Activated T-helper 17 cell treated with anti-CD3 and anti-CD28 coated beads, Interleukin-2, amount 50 U/mL, for 72 hours (primary cell): ENCODE measurements at regions not wholly inside any gene's neighbourhood (a gene's known extent, or its start where the extent isn't known, plus 50 kb on each side); places are given as distances from the start of the nearest gene placed in this dataset.
A peak's percentile ranks its signal among the peaks of the same experiment; 100 is the strongest.

Source experiments
- ATAC-seq: fragments of 150-1000 bp; cut with Tn5 transposase; replicated peaks from 2 replicates; pipeline ENCODE4 v1.10.0; 2021; ENCODE audit warnings: mild to moderate bottlenecking, moderate library complexity
- H3K27ac Mint-ChIP-seq: one replicate; pipeline ENCODE4 v1.8.0; 2022; ENCODE audit warnings: mixed read lengths
- H3K27me3 Mint-ChIP-seq: one replicate; pipeline ENCODE4 v1.8.0; 2022; ENCODE audit warnings: mixed read lengths
- H3K36me3 Mint-ChIP-seq: one replicate; pipeline ENCODE4 v1.8.0; 2022; ENCODE audit warnings: low read depth, mild to moderate bottlenecking, mixed read lengths
- H3K4me1 Mint-ChIP-seq: one replicate; pipeline ENCODE4 v1.8.0; 2022; ENCODE audit warnings: mixed read lengths
- H3K4me3 Mint-ChIP-seq: one replicate; pipeline ENCODE4 v1.8.0; 2022; ENCODE audit warnings: mild to moderate bottlenecking, mixed read lengths
- H3K9me3 Mint-ChIP-seq: one replicate; pipeline ENCODE4 v1.8.0; 2022; ENCODE audit warnings: mixed read lengths

GRCh38 chr3:54040476-54040875 is 81.9 kb upstream of the CACNA2D3 start:
- no peak overlapping the region for H3K27ac Mint-ChIP-seq
- no peak for ATAC-seq
- H3K4me3 Mint-ChIP-seq, result no peak overlapping the region
- H3K36me3 Mint-ChIP-seq, result no peaks in the 10 kb centered on the region
- H3K4me1 Mint-ChIP-seq, result no peaks in the 10 kb centered on the region
- peaks cover 4% of the 10 kb centered on the region for H3K27me3 Mint-ChIP-seq
- no peaks in the 10 kb centered on the region for H3K9me3 Mint-ChIP-seq

DNA sequence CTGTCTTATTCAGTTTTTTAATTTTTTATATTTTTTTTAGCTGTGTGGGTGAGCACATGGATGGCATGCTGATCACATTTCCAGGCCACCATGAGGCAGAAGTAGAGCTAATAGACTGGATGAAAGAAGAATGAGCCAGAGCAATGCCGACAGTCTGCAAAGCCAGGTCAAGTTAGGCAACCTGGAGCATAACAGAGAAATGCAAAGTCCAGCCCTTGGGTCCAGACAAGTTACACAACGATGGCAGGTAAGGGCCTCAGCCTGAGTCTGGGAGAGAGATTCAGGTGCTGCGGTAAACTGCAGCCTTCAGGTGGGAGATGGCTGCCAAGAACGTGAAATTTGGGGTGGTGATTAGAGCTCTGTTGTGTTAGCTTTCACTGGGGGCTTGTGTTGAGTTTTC is 84.0 kb upstream of the CACNA2D3 start:
- H3K4me1 Mint-ChIP-seq, result no peaks in the 10 kb centered on the region

GRCh38 chr3:54036543-54036942 is 85.8 kb upstream of the CACNA2D3 start:
- Mint-ChIP-seq H3K4me1 (no peaks in the 10 kb centered on the region), H3K36me3 (no peaks in the 10 kb centered on the region), H3K27me3 (peaks cover 3% of the 10 kb centered on the region), H3K27ac (no peak overlapping the region), H3K9me3 (no peaks in the 10 kb centered on the region), H3K4me3 (no peak overlapping the region)
- no peak for ATAC-seq

More for the DNA sequence above, 84.0 kb upstream of the CACNA2D3 start:
- H3K4me3 Mint-ChIP-seq, result no peak overlapping the region
- peaks cover 3% of the 10 kb centered on the region for H3K27me3 Mint-ChIP-seq
- H3K36me3 Mint-ChIP-seq, result no peaks in the 10 kb centered on the region
- H3K9me3 Mint-ChIP-seq, result no peaks in the 10 kb centered on the region
- H3K27ac Mint-ChIP-seq, result no peak overlapping the region
- no peak for ATAC-seq

GRCh38 chr3:54034971-54035370 is 87.4 kb upstream of the CACNA2D3 start:
- peaks cover 3% of the 10 kb centered on the region for H3K27me3 Mint-ChIP-seq
- no peak overlapping the region for H3K4me3 Mint-ChIP-seq
- no peaks in the 10 kb centered on the region for H3K4me1 Mint-ChIP-seq
- no peaks in the 10 kb centered on the region for H3K36me3 Mint-ChIP-seq
- no peaks in the 10 kb centered on the region for H3K9me3 Mint-ChIP-seq
- peak; percentile 46 for ATAC-seq
- H3K27ac Mint-ChIP-seq, result no peak overlapping the region

- H3K4me3 Mint-ChIP-seq, result no peak overlapping the region
- H3K4me1 Mint-ChIP-seq, result no peaks in the 10 kb centered on the region
- H3K27ac Mint-ChIP-seq, result no peak overlapping the region
- no peaks in the 10 kb centered on the region for H3K36me3 Mint-ChIP-seq
- peaks cover 3% of the 10 kb centered on the region for H3K27me3 Mint-ChIP-seq
- no peak for ATAC-seq
- H3K9me3 Mint-ChIP-seq, result no peaks in the 10 kb centered on the region
Observed at GRCh38 chr3:54033761-54034160, 88.6 kb upstream of the CACNA2D3 start.

DNA sequence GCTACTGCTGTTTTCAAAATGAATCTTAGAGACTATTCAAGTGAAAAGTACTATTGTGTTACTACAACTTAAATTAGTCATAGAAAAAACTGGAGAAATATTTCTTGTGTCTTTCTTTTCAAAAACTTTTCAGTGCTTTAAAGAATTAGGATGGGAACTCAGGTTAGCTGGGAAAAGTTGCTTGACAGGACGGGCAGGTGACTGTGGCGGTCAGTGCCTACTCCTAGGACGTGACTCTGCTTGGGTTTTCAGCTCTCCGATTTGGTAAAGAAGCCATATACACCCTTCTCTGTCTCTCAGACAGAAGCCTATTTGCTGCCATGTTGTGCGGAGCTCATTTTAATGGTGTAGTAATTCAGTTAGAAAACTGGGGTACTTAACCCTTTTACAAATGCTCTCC is 89.8 kb upstream of the CACNA2D3 start:
- Mint-ChIP-seq H3K36me3 (no peaks in the 10 kb centered on the region), H3K9me3 (no peaks in the 10 kb centered on the region), H3K4me1 (no peaks in the 10 kb centered on the region), H3K27ac (no peak overlapping the region), H3K27me3 (peaks cover 3% of the 10 kb centered on the region), H3K4me3 (no peak overlapping the region)
- no peak for ATAC-seq

DNA sequence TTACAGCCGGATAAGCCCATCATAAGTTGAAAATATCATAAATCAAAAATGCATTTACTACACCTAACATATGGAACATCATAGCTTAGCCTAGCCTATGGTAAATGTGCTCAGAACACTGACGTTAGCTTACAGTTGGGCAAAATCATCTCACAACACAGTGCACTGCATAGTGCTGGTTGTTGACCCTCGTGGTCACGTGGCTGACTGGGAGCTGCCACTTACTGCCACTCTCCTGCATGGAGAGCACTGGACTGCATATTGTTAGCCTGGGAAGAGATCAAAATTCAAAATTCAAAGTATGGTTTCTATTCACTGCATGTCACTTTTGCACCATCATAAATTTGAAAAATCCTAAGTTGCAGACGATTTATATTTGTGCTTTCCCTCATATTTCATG is 94.0 kb upstream of the CACNA2D3 start:
- ATAC-seq, result no peak
- Mint-ChIP-seq H3K4me1 (no peaks in the 10 kb centered on the region), H3K27ac (no peak overlapping the region), H3K9me3 (no peaks in the 10 kb centered on the region), H3K27me3 (peaks cover 3% of the 10 kb centered on the region), H3K36me3 (no peaks in the 10 kb centered on the region), H3K4me3 (no peak overlapping the region)

- Mint-ChIP-seq H3K4me1 (no peaks in the 10 kb centered on the region), H3K4me3 (no peak overlapping the region), H3K9me3 (peaks cover 3% of the 10 kb centered on the region), H3K27ac (no peak overlapping the region), H3K27me3 (peaks cover 13% of the 10 kb centered on the region), H3K36me3 (no peaks in the 10 kb centered on the region)
- no peak for ATAC-seq
Observed at GRCh38 chr3:54026543-54026942, 95.8 kb upstream of the CACNA2D3 start.

- Mint-ChIP-seq H3K27ac (no peak overlapping the region), H3K4me3 (no peak overlapping the region), H3K36me3 (no peaks in the 10 kb centered on the region), H3K9me3 (peaks cover 11% of the 10 kb centered on the region), H3K4me1 (no peaks in the 10 kb centered on the region), H3K27me3 (peaks cover 9% of the 10 kb centered on the region)
- ATAC-seq, result no peak
Observed at GRCh38 chr3:54021071-54021470, 101.3 kb upstream of the CACNA2D3 start.

DNA sequence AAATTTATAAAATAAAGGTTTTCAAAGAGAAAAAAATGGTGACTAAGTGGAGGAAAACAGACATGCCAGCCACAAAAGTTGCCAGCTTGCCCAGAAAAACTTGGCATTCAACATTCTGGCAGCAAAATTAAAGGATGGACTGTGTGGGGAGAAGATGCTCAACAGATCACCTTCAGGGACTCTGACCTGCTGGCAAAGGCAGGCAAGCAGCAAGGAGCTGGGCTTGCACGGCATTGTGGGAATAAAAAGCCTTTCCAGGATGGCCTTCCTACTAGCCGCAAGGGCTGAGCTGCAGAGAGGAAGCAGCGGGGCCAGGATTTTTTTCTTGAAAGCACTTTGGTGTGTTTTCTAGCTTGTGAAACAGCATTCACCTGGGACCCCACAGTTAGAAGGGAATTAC is 101.9 kb upstream of the CACNA2D3 start:
- no peak overlapping the region for H3K27ac Mint-ChIP-seq
- peaks cover 11% of the 10 kb centered on the region for H3K9me3 Mint-ChIP-seq
- ATAC-seq, result no peak
- no peaks in the 10 kb centered on the region for H3K36me3 Mint-ChIP-seq
- H3K4me3 Mint-ChIP-seq, result no peak overlapping the region
- no peaks in the 10 kb centered on the region for H3K4me1 Mint-ChIP-seq
- H3K27me3 Mint-ChIP-seq, result peaks cover 9% of the 10 kb centered on the region

GRCh38 chr3:54014067-54014466 is 108.3 kb upstream of the CACNA2D3 start:
- Mint-ChIP-seq H3K4me1 (no peaks in the 10 kb centered on the region), H3K36me3 (no peaks in the 10 kb centered on the region), H3K9me3 (peaks cover 8% of the 10 kb centered on the region), H3K4me3 (no peak overlapping the region), H3K27ac (no peak overlapping the region), H3K27me3 (peaks cover 13% of the 10 kb centered on the region)
- no peak for ATAC-seq

GRCh38 chr3:54008744-54009143 is 113.6 kb upstream of the CACNA2D3 start:
- Mint-ChIP-seq H3K4me1 (no peaks in the 10 kb centered on the region), H3K27me3 (peaks cover 14% of the 10 kb centered on the region), H3K36me3 (no peaks in the 10 kb centered on the region), H3K4me3 (no peak overlapping the region), H3K27ac (no peak overlapping the region), H3K9me3 (no peaks in the 10 kb centered on the region)
- no peak for ATAC-seq

DNA sequence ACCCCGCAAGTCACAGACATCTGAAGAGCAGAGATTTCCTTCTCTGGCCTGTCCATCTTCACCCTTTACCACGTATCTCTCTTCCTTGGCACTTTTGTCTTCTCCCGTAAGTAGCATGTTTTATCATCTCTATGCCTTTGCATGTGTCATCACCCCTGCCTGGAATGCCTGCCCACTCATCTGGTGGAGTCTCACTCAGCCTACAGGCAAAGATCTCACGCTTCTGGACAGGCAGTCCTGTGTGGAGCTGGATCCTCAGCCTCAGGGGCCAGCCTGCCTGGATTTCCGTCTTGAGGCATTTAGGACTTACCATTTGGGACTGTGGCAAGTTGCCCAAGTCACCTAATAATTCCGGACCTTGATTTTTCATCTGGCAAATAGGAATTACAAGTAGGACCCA is 114.3 kb upstream of the CACNA2D3 start:
- Mint-ChIP-seq H3K27me3 (peaks cover 7% of the 10 kb centered on the region), H3K27ac (no peak overlapping the region), H3K4me3 (no peak overlapping the region), H3K9me3 (no peaks in the 10 kb centered on the region), H3K36me3 (no peaks in the 10 kb centered on the region), H3K4me1 (no peaks in the 10 kb centered on the region)
- no peak for ATAC-seq

GRCh38 chr3:54004335-54004734 is 112.7 kb upstream of the SELENOK start:
- Mint-ChIP-seq H3K4me3 (no peak overlapping the region), H3K9me3 (no peaks in the 10 kb centered on the region), H3K36me3 (no peaks in the 10 kb centered on the region), H3K27me3 (peaks cover 9% of the 10 kb centered on the region), H3K27ac (no peak overlapping the region), H3K4me1 (no peaks in the 10 kb centered on the region)
- ATAC-seq, result no peak

- Mint-ChIP-seq H3K27ac (no peak overlapping the region), H3K36me3 (no peaks in the 10 kb centered on the region), H3K4me3 (no peak overlapping the region), H3K4me1 (no peaks in the 10 kb centered on the region), H3K9me3 (no peaks in the 10 kb centered on the region), H3K27me3 (peaks cover 10% of the 10 kb centered on the region)
- no peak for ATAC-seq
Observed at GRCh38 chr3:54003136-54003535, 111.5 kb upstream of the SELENOK start.

DNA sequence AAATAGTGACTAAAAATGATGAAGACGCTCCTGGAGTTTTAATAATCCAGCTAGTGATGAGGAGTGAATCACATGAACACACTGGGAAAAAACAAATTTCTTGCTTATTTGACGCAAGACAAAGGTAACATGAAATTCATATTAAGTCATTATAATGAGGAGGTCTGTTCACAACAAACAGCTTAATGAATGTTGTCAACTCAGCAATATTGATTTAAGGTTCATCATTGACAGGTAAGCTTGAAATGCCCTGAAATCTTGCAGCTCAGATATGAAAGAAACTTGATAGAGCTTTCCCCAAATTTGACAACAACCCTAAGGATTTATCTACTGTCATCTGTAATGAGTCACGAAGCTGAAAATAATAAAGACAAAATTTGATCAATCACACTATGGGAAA is 108.1 kb upstream of the SELENOK start:
- no peak for ATAC-seq
- H3K4me1 Mint-ChIP-seq, result no peaks in the 10 kb centered on the region
- H3K4me3 Mint-ChIP-seq, result no peak overlapping the region
- no peaks in the 10 kb centered on the region for H3K36me3 Mint-ChIP-seq
- peaks cover 17% of the 10 kb centered on the region for H3K27me3 Mint-ChIP-seq
- no peaks in the 10 kb centered on the region for H3K9me3 Mint-ChIP-seq
- H3K27ac Mint-ChIP-seq, result no peak overlapping the region
